GM23338 (cell line): ENCODE measurements at regions not wholly inside any gene's neighbourhood (a gene's known extent, or its start where the extent isn't known, plus 50 kb on each side); places are given as distances from the start of the nearest gene placed in this dataset.

Source experiments
- ATAC-seq: fragments of 200-7000 bp; cut with Tn5 transposase; 3 replicates; pipeline ENCODE4 v1.9.1; 2020
- DNase-seq: peaks from one replicate; pipeline ENCODE4 v3.0.0-alpha.2; 2015; ENCODE audit warnings: low spot score
- H2AFZ ChIP-seq: fragments of 200-600 bp; sonication (generic); 2 replicates; pipeline ENCODE4 v1.8.0; 2016; ENCODE audit warnings: antibody characterized with exemption, mild to moderate bottlenecking, moderate library complexity
- H3F3A ChIP-seq: fragments of 200-600 bp; sonication (generic); replicated peaks from 2 replicates; pipeline ENCODE4 v1.8.0; 2017; ENCODE audit warnings: antibody characterized with exemption, mixed run types, low read depth
- H3K27ac ChIP-seq: fragments of 200-600 bp; sonication (generic); 2 replicates; pipeline ENCODE4 v1.6.1; 2016; ENCODE audit warnings: low read depth
- H3K27me3 ChIP-seq: fragments of 200-600 bp; sonication (generic); 2 replicates; pipeline ENCODE4 v1.8.0; 2016; ENCODE audit warnings: mild to moderate bottlenecking, mixed run types, moderate library complexity; ENCODE audit not compliant: insufficient read depth
- H3K36me3 ChIP-seq: fragments of 200-600 bp; sonication (generic); 2 replicates; pipeline ENCODE4 v1.8.0; 2016; ENCODE audit warnings: mild to moderate bottlenecking; ENCODE audit not compliant: insufficient read depth
- H3K4me1 ChIP-seq: fragments of 200-600 bp; sonication (generic); 2 replicates; pipeline ENCODE4 v1.8.0; 2016; ENCODE audit warnings: mild to moderate bottlenecking, moderate library complexity; ENCODE audit not compliant: insufficient read depth
- H3K4me2 ChIP-seq: fragments of 200-600 bp; sonication (generic); 2 replicates; pipeline ENCODE4 v1.7.1; 2017; ENCODE audit warnings: mixed run types
- H3K4me3 ChIP-seq: fragments of 200-600 bp; sonication (generic); 2 replicates; pipeline ENCODE4 v1.6.1; 2016; ENCODE audit warnings: mixed run types
- H3K79me2 ChIP-seq: fragments of 200-600 bp; sonication (generic); replicated peaks from 2 replicates; pipeline ENCODE4 v1.8.0; 2017; ENCODE audit warnings: mild to moderate bottlenecking; ENCODE audit not compliant: insufficient read depth
- H3K9me2 ChIP-seq: fragments of 200-600 bp; sonication (generic); 2 replicates; pipeline ENCODE4 v1.8.0; 2017; ENCODE audit not compliant: insufficient read depth
- H4K20me1 ChIP-seq: fragments of 200-600 bp; sonication (generic); replicated peaks from 2 replicates; pipeline ENCODE4 v1.8.0; 2017; ENCODE audit warnings: mild to moderate bottlenecking; ENCODE audit not compliant: insufficient read depth
- H3K27ac Mint-ChIP-seq: 2 replicates; pipeline ENCODE4 v1.8.0; 2020; ENCODE audit warnings: inconsistent platforms, mild to moderate bottlenecking, moderate library complexity, mixed read lengths
- H3K27me3 Mint-ChIP-seq: 3 replicates; pipeline ENCODE4 v1.8.0; 2022; ENCODE audit warnings: low read depth, mild to moderate bottlenecking, moderate library complexity, mixed read lengths, inconsistent platforms; ENCODE audit not compliant: insufficient read depth, poor library complexity
- H3K36me3 Mint-ChIP-seq: 3 replicates; pipeline ENCODE4 v1.8.0; 2021; ENCODE audit warnings: low read depth, mild to moderate bottlenecking, inconsistent platforms, moderate library complexity, mixed read lengths
- H3K4me1 Mint-ChIP-seq: 3 replicates; pipeline ENCODE4 v1.8.0; 2020; ENCODE audit warnings: mild to moderate bottlenecking, inconsistent platforms, mixed read lengths
- H3K4me3 Mint-ChIP-seq: 3 replicates; pipeline ENCODE4 v1.8.0; 2021; ENCODE audit warnings: moderate library complexity, mild to moderate bottlenecking, inconsistent platforms, mixed read lengths
- H3K9me3 Mint-ChIP-seq: 3 replicates; pipeline ENCODE4 v1.8.0; 2020; ENCODE audit warnings: moderate library complexity, mild to moderate bottlenecking, inconsistent platforms, mixed read lengths
- CREB1 ChIP-seq: fragments of 250-450 bp; sonication (Bioruptor Pico); IDR thresholded peaks from 2 replicates; pipeline ENCODE4 v1.5.0; 2020; ENCODE audit warnings: low read depth, mild to moderate bottlenecking, moderate library complexity
- CTCF ChIP-seq, 2 experiments: fragments of 200-600 bp in 1 of 2; sonication (generic) in 1 of 2; conservative IDR thresholded peaks; 2 replicates each; pipeline versions ENCODE4 v1.5.1 to v1.6.1; 2016 to 2017; ENCODE audit warnings: antibody characterized with exemption in 2 of 2, low read depth in 2 of 2, mild to moderate bottlenecking in 2 of 2, moderate library complexity in 1 of 2
- EZH2 ChIP-seq: fragments of 200-600 bp; sonication (generic); IDR thresholded peaks from one replicate; pipeline ENCODE4 v1.8.0; 2017; ENCODE audit warnings: antibody characterized with exemption, mild to moderate bottlenecking, low read depth; ENCODE audit not compliant: unreplicated experiment
- EZH2phosphoT487 ChIP-seq: fragments of 200-600 bp; sonication (generic); IDR thresholded peaks from one replicate; pipeline ENCODE4 v1.8.1; 2018; ENCODE audit warnings: antibody characterized with exemption; ENCODE audit not compliant: unreplicated experiment
- JUNB ChIP-seq: IDR thresholded peaks from one replicate; pipeline ENCODE4 v1.6.1; 2016; ENCODE audit warnings: antibody characterized with exemption; ENCODE audit not compliant: unreplicated experiment
- NANOG ChIP-seq: IDR thresholded peaks from 2 replicates; pipeline ENCODE4 v1.6.1; 2016; ENCODE audit warnings: antibody characterized with exemption, borderline replicate concordance
- POLR2AphosphoS5 ChIP-seq: IDR thresholded peaks from 2 replicates; pipeline ENCODE4 v1.6.1; 2016; ENCODE audit warnings: antibody characterized with exemption, low read depth
- REST ChIP-seq: IDR thresholded peaks from one replicate; pipeline ENCODE4 v1.6.1; 2018; ENCODE audit warnings: antibody characterized with exemption; ENCODE audit not compliant: unreplicated experiment
- STAT1 ChIP-seq: IDR thresholded peaks from one replicate; pipeline ENCODE4 v1.6.1; 2016; ENCODE audit warnings: antibody characterized with exemption; ENCODE audit not compliant: unreplicated experiment
- ZNF114 ChIP-seq: fragments of 250-450 bp; sonication (Bioruptor Pico); IDR thresholded peaks from 2 replicates; pipeline ENCODE4 v1.5.0; 2020; ENCODE audit warnings: mild to moderate bottlenecking, moderate library complexity
- ZNF331 ChIP-seq: fragments of 250-450 bp; sonication (Bioruptor Pico); IDR thresholded peaks from 2 replicates; pipeline ENCODE4 v1.5.0; 2020; ENCODE audit warnings: low read depth, mild to moderate bottlenecking, moderate library complexity
- ZNF462 ChIP-seq: fragments of 250-450 bp; sonication (Bioruptor Pico); IDR thresholded peaks from 2 replicates; pipeline ENCODE4 v1.5.0; 2020; ENCODE audit warnings: mild to moderate bottlenecking, moderate library complexity
- TF ChIP-seq, protein P1 (sequence below): IDR thresholded peaks from 2 replicates; pipeline ENCODE4 v1.6.1; 2016; ENCODE audit warnings: antibody characterized with exemption

- Histone ChIP-seq H4K20me1 (no peaks in the 10 kb centered on the region), H3K27ac (no peak overlapping the region), H3K9me2 (no peaks in the 10 kb centered on the region), H2AFZ (no peak overlapping the region), H3K4me3 (no peak overlapping the region), H3K27me3 (no peaks in the 10 kb centered on the region), H3K4me1 (no peaks in the 10 kb centered on the region), H3K36me3 (no peaks in the 10 kb centered on the region), H3K79me2 (no peaks in the 10 kb centered on the region), H3F3A (no peaks in the 10 kb centered on the region), H3K4me2 (no peak overlapping the region)
- ATAC-seq, result no peak
- DNase-seq, result no peak
- H3K27me3 Mint-ChIP-seq, result no peaks in the 10 kb centered on the region
- peaks cover 8% of the 10 kb centered on the region; the same call in 2 of the 3 replicates for H3K36me3 Mint-ChIP-seq
- no peaks in the 10 kb centered on the region for H3K4me1 Mint-ChIP-seq
- H3K9me3 Mint-ChIP-seq, result peaks cover 89% of the 10 kb centered on the region
- no peak overlapping the region for H3K4me3 Mint-ChIP-seq
- TF ChIP-seq ZNF331 (CRISPR knock-in tag), result no peak
- TF ChIP-seq STAT1, result no peak
- TF ChIP-seq, protein P1, sequence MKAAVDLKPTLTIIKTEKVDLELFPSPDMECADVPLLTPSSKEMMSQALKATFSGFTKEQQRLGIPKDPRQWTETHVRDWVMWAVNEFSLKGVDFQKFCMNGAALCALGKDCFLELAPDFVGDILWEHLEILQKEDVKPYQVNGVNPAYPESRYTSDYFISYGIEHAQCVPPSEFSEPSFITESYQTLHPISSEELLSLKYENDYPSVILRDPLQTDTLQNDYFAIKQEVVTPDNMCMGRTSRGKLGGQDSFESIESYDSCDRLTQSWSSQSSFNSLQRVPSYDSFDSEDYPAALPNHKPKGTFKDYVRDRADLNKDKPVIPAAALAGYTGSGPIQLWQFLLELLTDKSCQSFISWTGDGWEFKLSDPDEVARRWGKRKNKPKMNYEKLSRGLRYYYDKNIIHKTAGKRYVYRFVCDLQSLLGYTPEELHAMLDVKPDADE, result no peak
- TF ChIP-seq REST, result no peak
- TF ChIP-seq JUNB, result no peak
- no peak for TF ChIP-seq EZH2phosphoT487
- TF ChIP-seq CTCF (conservative IDR thresholded peaks at IDR 0.05; ENCODE audit: low read depth in 2 of 2), result no peak
- TF ChIP-seq NANOG, result no peak
- no peak for TF ChIP-seq ZNF114 (CRISPR knock-in tag)
- TF ChIP-seq CREB1, result no peak
- TF ChIP-seq POLR2AphosphoS5, result no peak
- TF ChIP-seq ZNF462, result no peak
- TF ChIP-seq EZH2, result no peak
- H3K27ac Mint-ChIP-seq, result no peak overlapping the region
Observed at GRCh38 chr11:42819126-42819525, 492.7 kb upstream of the API5 start.
